ENCODE measurements at regions not wholly inside any gene's neighbourhood (a gene's known extent, or its start where the extent isn't known, plus 50 kb on each side); places are given as distances from the start of the nearest gene placed in this dataset.

DNA sequence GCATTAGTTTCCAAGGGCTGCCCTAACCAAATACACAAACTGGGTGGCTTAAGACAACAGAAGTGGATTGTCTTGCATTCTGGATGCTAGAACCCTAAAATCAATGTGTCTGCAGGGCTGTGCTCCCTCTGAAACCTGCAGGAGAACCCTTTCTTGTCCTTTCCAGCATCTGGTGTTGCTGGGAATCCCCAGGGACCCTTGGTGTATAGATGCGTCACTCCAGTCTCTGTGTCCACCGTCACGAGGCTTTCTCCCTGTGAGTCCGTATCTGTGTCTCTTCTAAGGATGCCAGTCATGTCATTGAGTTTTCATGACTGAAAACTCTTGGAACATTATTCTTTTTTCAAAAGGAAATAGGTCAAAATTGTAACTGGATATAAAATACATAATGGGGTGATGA, 142.9 kb downstream of the RNASET2 start:
- no peak overlapping the region for H3K27ac ChIP-seq
- no peak overlapping the region for H3K4me3 ChIP-seq
- no peak for ATAC-seq
- ChIA-PET CTCF (no interaction called here), POLR2A (no interaction called here)
- DNase-seq (ENCODE audit: low read depth in 1 of 2, low spot score in 1 of 2): no peak
- TF ChIP-seq RNF2 (IDR thresholded peaks at IDR 0.05; ENCODE audit: borderline replicate concordance, low read depth): no peak
- TF ChIP-seq, protein P1, sequence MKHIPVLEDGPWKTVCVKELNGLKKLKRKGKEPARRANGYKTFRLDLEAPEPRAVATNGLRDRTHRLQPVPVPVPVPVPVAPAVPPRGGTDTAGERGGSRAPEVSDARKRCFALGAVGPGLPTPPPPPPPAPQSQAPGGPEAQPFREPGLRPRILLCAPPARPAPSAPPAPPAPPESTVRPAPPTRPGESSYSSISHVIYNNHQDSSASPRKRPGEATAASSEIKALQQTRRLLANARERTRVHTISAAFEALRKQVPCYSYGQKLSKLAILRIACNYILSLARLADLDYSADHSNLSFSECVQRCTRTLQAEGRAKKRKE (CRISPR knock-in tag; IDR thresholded peaks at IDR 0.05; ENCODE audit: low read depth): no peak
- TF ChIP-seq TP53 (CRISPR knock-in tag; IDR thresholded peaks at IDR 0.05): no peak
- TF ChIP-seq EHF (CRISPR knock-in tag; IDR thresholded peaks at IDR 0.05): no peak
- no peak for TF ChIP-seq NPAS2 (CRISPR knock-in tag; IDR thresholded peaks at IDR 0.05; ENCODE audit: borderline replicate concordance)
- no peak for FAIRE-seq
- WGBS (ENCODE audit: missing lambda C conversion rate): 59% methylated on average over 4 of the region's 4 CpGs
- H3K4me1 ChIP-seq: no peaks in the 10 kb centered on the region
- H3K4me2 ChIP-seq: no peak overlapping the region
- no peaks in the 10 kb centered on the region for H3K9me3 ChIP-seq

DNA sequence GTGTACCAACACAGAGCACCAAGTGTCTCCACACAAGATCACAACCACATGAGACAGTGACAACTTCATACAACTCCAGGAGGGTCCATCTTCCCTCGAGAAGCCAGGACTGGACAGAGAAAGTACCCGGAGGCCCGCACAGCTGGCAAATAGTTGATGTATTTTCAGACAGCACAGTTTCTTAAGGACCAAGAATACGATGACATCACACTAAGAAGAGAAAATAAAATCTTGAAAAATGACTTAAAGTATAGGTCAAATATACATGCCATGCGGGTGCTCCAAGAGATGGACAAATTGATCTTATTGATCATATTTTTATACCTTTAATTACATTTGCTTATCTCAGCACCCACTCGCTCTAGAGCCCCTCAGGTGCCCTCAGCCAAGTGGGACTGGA, 145.5 kb downstream of the RNASET2 start:
- FAIRE-seq: no peak
- Histone ChIP-seq H3K4me3 (no peak overlapping the region), H3K9me3 (peaks cover 3% of the 10 kb centered on the region; the same call in 1 of the 3 replicates), H3K4me1 (no peaks in the 10 kb centered on the region), H3K27ac (no peak overlapping the region), H3K4me2 (no peak overlapping the region)
- TF ChIP-seq ZFP36 (IDR thresholded peaks at IDR 0.05; ENCODE audit: borderline replicate concordance, partially characterized antibody) (no peak), ZNF302 (CRISPR knock-in tag; IDR thresholded peaks at IDR 0.05) (no peak), SREBF2 (IDR thresholded peaks at IDR 0.05) (no peak), PHF8 (IDR thresholded peaks at IDR 0.05; ENCODE audit: borderline replicate concordance, low read depth) (no peak), ZSCAN20 (CRISPR knock-in tag; IDR thresholded peaks at IDR 0.05) (no peak), CEBPB (IDR thresholded peaks at IDR 0.05) (no peak), POLR2A (IDR thresholded peaks at IDR 0.05; ENCODE audit: low read length) (no peak), ZC3H11A (IDR thresholded peaks at IDR 0.05) (no peak), RCOR1 (IDR thresholded peaks at IDR 0.05; ENCODE audit: low read depth, low read length) (no peak), CHD2 (IDR thresholded peaks at IDR 0.05; ENCODE audit: low read length, partially characterized antibody) (no peak), MYC (IDR thresholded peaks at IDR 0.05; ENCODE audit: borderline replicate concordance, low read length) (no peak), FOSL2 (IDR thresholded peaks at IDR 0.05) (no peak), FOSL2 (CRISPR knock-in tag; IDR thresholded peaks at IDR 0.05) (no peak), HOXB5 (CRISPR knock-in tag; IDR thresholded peaks at IDR 0.05) (no peak), BHLHE40 (IDR thresholded peaks at IDR 0.05; ENCODE audit: low read depth, low read length) (no peak), TP53 (CRISPR knock-in tag; IDR thresholded peaks at IDR 0.05) (no peak)
- TF ChIP-seq, protein P2, sequence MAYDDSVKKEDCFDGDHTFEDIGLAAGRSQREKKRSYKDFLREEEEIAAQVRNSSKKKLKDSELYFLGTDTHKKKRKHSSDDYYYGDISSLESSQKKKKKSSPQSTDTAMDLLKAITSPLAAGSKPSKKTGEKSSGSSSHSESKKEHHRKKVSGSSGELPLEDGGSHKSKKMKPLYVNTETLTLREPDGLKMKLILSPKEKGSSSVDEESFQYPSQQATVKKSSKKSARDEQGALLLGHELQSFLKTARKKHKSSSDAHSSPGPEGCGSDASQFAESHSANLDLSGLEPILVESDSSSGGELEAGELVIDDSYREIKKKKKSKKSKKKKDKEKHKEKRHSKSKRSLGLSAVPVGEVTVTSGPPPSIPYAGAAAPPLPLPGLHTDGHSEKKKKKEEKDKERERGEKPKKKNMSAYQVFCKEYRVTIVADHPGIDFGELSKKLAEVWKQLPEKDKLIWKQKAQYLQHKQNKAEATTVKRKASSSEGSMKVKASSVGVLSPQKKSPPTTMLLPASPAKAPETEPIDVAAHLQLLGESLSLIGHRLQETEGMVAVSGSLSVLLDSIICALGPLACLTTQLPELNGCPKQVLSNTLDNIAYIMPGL (CRISPR knock-in tag; IDR thresholded peaks at IDR 0.05; ENCODE audit: borderline replicate concordance): no peak
- TF ChIP-seq, protein P3, sequence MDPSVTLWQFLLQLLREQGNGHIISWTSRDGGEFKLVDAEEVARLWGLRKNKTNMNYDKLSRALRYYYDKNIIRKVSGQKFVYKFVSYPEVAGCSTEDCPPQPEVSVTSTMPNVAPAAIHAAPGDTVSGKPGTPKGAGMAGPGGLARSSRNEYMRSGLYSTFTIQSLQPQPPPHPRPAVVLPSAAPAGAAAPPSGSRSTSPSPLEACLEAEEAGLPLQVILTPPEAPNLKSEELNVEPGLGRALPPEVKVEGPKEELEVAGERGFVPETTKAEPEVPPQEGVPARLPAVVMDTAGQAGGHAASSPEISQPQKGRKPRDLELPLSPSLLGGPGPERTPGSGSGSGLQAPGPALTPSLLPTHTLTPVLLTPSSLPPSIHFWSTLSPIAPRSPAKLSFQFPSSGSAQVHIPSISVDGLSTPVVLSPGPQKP (IDR thresholded peaks at IDR 0.05; ENCODE audit: low read depth, low read length): no peak
- TF ChIP-seq, protein P4, sequence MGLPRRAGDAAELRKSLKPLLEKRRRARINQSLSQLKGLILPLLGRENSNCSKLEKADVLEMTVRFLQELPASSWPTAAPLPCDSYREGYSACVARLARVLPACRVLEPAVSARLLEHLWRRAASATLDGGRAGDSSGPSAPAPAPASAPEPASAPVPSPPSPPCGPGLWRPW (IDR thresholded peaks at IDR 0.05): no peak
- POLR2A ChIA-PET: no interaction called here
- no peak for ATAC-seq
- CTCF ChIA-PET: no interaction called here
- WGBS (ENCODE audit: missing lambda C conversion rate): 28% methylated on average over 6 of the region's 6 CpGs
- DNase-seq (ENCODE audit: low read depth in 1 of 2, low spot score in 1 of 2): no peak

Measured in A549 (cell line).